ENCODE measurements at regions not wholly inside any gene's neighbourhood (a gene's known extent, or its start where the extent isn't known, plus 50 kb on each side); places are given as distances from the start of the nearest gene placed in this dataset.

DNA sequence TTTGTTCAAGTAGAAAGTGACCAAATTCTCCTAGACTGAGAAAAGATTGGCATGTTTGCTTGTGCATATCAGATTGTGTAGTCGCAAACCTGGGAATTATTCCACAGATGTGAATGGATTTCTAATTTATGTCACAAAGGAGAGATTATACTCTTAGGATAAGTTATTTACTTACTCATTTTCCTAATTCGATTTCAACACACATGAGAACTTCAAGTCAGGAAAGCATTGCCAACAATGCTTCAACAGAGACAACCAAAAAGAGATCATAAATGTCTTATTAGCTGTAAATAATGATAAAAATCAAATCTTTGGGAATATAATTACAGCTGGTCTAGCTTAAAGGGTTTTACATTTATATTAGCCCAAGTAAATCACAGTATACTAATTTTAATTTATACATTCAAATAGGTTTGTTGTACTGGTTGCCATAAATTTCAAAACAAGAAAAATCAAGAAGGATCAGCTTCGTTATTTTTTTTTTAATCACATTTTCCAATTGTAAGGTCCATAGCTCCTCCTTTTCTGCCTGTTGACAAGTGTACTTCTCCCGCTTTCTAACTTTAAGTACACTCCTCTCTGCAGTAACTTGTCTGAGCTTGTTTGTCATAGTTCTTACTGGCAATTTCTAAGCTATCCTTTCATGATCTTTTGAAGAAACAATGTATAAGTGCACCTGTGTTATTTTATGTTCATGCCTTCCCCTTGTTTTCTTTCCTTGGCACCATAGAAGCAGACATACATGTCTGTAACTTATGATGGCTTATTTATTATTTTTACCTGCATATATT is 246.6 kb downstream of the DEPDC1B start:
- TF ChIP-seq, protein P1, sequence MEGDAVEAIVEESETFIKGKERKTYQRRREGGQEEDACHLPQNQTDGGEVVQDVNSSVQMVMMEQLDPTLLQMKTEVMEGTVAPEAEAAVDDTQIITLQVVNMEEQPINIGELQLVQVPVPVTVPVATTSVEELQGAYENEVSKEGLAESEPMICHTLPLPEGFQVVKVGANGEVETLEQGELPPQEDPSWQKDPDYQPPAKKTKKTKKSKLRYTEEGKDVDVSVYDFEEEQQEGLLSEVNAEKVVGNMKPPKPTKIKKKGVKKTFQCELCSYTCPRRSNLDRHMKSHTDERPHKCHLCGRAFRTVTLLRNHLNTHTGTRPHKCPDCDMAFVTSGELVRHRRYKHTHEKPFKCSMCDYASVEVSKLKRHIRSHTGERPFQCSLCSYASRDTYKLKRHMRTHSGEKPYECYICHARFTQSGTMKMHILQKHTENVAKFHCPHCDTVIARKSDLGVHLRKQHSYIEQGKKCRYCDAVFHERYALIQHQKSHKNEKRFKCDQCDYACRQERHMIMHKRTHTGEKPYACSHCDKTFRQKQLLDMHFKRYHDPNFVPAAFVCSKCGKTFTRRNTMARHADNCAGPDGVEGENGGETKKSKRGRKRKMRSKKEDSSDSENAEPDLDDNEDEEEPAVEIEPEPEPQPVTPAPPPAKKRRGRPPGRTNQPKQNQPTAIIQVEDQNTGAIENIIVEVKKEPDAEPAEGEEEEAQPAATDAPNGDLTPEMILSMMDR (IDR thresholded peaks at IDR 0.05; ENCODE audit: unreplicated experiment in 3 of 3): no peak
- H3K36me3 Mint-ChIP-seq (ENCODE audit: low read depth): no peaks in the 10 kb centered on the region
- no peak overlapping the region for H3K27ac Mint-ChIP-seq
- peaks cover 18% of the 10 kb centered on the region for H3K4me1 Mint-ChIP-seq
- no peak overlapping the region for H3K4me3 Mint-ChIP-seq
- no peaks in the 10 kb centered on the region for H3K9me3 Mint-ChIP-seq
- peaks cover 3% of the 10 kb centered on the region for H3K27me3 Mint-ChIP-seq (ENCODE audit: low read depth)

DNA sequence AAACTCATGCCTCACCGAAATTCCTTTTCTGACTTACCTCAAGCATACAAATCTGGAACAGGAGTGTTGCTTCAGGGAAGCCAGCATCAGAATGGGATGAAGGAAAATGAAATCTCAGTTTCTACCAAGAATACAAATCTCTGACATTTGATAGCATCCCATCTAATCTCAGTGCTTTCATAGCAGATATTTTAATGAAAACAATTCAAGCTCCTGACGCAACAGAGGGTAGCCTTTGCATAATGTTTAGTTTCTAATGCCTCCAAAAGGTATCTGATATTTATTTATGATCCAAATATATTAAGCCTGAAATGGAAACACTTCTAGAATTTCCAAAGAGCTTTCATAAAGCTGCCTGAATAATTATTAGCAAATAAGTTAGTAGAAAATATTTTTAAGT is 251.4 kb downstream of the DEPDC1B start:
- TF ChIP-seq, protein P1 (IDR thresholded peaks at IDR 0.05; ENCODE audit: unreplicated experiment in 3 of 3): no peak
- H3K4me3 Mint-ChIP-seq: no peak overlapping the region
- H3K27me3 Mint-ChIP-seq (ENCODE audit: low read depth): no peaks in the 10 kb centered on the region
- no peaks in the 10 kb centered on the region for H3K36me3 Mint-ChIP-seq (ENCODE audit: low read depth)
- H3K9me3 Mint-ChIP-seq: no peaks in the 10 kb centered on the region
- H3K4me1 Mint-ChIP-seq: peaks cover 19% of the 10 kb centered on the region
- no peak overlapping the region for H3K27ac Mint-ChIP-seq

DNA sequence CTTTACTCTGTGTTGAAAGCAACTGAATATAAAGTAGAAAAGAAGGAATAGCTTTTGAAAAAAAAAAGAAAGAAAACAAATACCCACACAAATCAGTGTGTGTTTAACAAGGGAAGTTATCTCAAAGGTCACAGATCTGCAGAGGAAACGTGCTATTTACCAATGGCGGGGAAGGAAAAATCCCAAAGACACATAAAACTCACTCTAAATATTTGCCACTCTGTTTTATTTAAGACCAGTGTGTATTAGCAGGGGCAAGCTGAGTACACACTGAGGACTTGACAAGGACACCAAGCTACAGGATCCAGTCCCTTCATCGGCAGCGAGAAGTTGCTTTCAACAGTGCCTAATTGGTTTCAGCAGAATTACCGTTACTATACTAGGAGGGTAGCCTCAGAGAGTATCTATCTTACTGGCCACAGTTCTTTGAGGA is 252.5 kb downstream of the DEPDC1B start:
- no peaks in the 10 kb centered on the region for H3K27me3 Mint-ChIP-seq (ENCODE audit: low read depth)
- TF ChIP-seq, protein P1 (IDR thresholded peaks at IDR 0.05; ENCODE audit: unreplicated experiment in 3 of 3): no peak
- no peaks in the 10 kb centered on the region for H3K36me3 Mint-ChIP-seq (ENCODE audit: low read depth)
- no peak overlapping the region for H3K27ac Mint-ChIP-seq
- H3K4me1 Mint-ChIP-seq: peaks cover 19% of the 10 kb centered on the region
- no peak overlapping the region for H3K4me3 Mint-ChIP-seq
- H3K9me3 Mint-ChIP-seq: no peaks in the 10 kb centered on the region

DNA sequence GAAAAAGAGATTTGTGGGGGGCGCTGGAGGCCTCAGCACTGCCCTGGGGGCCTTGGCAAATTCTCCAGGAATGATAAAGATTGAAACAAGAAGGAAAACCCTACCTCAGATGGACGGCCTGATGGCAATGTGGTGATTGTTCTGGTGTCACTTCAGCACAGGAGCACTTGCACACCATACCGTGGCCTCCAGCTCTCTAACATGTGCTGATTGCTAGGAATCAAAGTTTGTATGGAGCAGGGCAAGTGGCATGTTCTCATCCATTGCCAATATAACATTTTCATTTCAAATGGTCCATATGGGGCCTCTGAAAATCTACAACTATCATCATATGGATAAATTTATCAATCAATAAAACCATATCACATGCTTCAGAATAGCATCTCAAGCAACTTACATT is 253.0 kb downstream of the DEPDC1B start:
- TF ChIP-seq, protein P1 (IDR thresholded peaks at IDR 0.05; ENCODE audit: unreplicated experiment in 3 of 3): no peak

DNA sequence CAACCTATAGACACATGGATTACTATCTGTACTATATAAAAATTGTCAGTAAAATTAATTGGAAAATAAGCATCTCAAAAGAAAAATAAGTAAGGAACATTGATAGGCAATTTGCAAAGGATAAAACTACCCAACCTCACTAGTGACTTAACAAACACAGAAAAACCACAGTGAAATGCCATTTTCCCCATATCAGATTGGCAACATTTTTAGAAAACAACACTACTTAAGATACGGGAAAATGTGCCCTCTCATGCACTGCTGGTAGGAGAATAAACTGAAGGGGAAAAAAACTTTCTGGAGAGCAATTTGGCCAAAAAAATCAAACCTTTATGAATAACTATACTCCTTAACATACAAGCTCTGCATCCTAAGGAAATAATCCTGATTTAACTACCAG is 254.0 kb downstream of the DEPDC1B start:
- Mint-ChIP-seq H3K27me3 (ENCODE audit: low read depth) (no peaks in the 10 kb centered on the region), H3K36me3 (ENCODE audit: low read depth) (no peaks in the 10 kb centered on the region), H3K27ac (no peak overlapping the region), H3K4me3 (no peak overlapping the region), H3K4me1 (peaks cover 14% of the 10 kb centered on the region), H3K9me3 (no peaks in the 10 kb centered on the region)
- TF ChIP-seq, protein P1 (IDR thresholded peaks at IDR 0.05; ENCODE audit: unreplicated experiment in 3 of 3): no peak

More for the DNA sequence above, 253.0 kb downstream of the DEPDC1B start:
- H3K36me3 Mint-ChIP-seq (ENCODE audit: low read depth): no peaks in the 10 kb centered on the region
- peaks cover 19% of the 10 kb centered on the region for H3K4me1 Mint-ChIP-seq
- H3K9me3 Mint-ChIP-seq: no peaks in the 10 kb centered on the region
- no peak overlapping the region for H3K27ac Mint-ChIP-seq
- H3K27me3 Mint-ChIP-seq (ENCODE audit: low read depth): no peaks in the 10 kb centered on the region
- no peak overlapping the region for H3K4me3 Mint-ChIP-seq

DNA sequence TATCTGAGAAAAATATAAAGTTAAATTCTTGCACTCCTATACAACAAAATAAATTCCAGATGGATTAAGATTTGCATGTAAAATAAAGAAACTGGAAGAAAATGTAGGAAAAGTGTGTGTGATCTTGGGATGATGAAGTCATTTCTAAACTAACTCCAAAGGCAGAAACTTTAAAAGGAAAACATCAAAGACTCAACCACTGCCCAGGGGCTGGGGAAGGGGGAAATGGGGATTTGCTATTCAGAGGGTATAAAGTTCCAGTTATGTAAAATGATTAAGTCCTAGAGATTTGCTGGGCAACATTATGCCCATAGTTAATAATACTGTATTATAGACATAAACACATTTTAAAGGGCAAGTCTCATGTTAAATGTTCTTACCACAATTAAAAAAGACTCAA is 254.5 kb downstream of the DEPDC1B start:
- H3K9me3 Mint-ChIP-seq: no peaks in the 10 kb centered on the region
- no peaks in the 10 kb centered on the region for H3K27me3 Mint-ChIP-seq (ENCODE audit: low read depth)

More for the DNA sequence above, 254.5 kb downstream of the DEPDC1B start:
- TF ChIP-seq, protein P1 (IDR thresholded peaks at IDR 0.05; ENCODE audit: unreplicated experiment in 3 of 3): no peak
- H3K4me1 Mint-ChIP-seq: peaks cover 14% of the 10 kb centered on the region
- H3K36me3 Mint-ChIP-seq (ENCODE audit: low read depth): no peaks in the 10 kb centered on the region
- H3K27ac Mint-ChIP-seq: no peak overlapping the region
- no peak overlapping the region for H3K4me3 Mint-ChIP-seq
